GM06990 (cell line): ENCODE measurements at regions not wholly inside any gene's neighbourhood (a gene's known extent, or its start where the extent isn't known, plus 50 kb on each side); places are given as distances from the start of the nearest gene placed in this dataset.

ENCODE experiments used
- DNase-seq: peaks from one replicate; pipeline ENCODE4 v3.0.0-alpha.2; 2011; ENCODE audit not compliant: insufficient read length; ENCODE audit errors: extremely low read depth
- H3K27me3 ChIP-seq: replicated peaks from 2 replicates; pipeline ENCODE4 v1.6.0; 2011; ENCODE audit warnings: low read length; ENCODE audit not compliant: control insufficient read depth, insufficient read depth
- H3K36me3 ChIP-seq: 2 replicates; pipeline ENCODE4 v1.5.1; 2011; ENCODE audit warnings: low read length; ENCODE audit not compliant: control insufficient read depth, insufficient read depth
- H3K4me3 ChIP-seq: replicated peaks from 2 replicates; pipeline ENCODE4 v1.5.1; 2011; ENCODE audit warnings: low read depth, mild to moderate bottlenecking, control low read depth, low read length
- TF ChIP-seq, protein P1 (sequence below): IDR thresholded peaks from 2 replicates; pipeline ENCODE4 v1.5.1; 2011; ENCODE audit warnings: low read length, control low read depth, mild to moderate bottlenecking, inconsistent platforms; ENCODE audit not compliant: insufficient read depth, poor library complexity, severe bottlenecking

DNA sequence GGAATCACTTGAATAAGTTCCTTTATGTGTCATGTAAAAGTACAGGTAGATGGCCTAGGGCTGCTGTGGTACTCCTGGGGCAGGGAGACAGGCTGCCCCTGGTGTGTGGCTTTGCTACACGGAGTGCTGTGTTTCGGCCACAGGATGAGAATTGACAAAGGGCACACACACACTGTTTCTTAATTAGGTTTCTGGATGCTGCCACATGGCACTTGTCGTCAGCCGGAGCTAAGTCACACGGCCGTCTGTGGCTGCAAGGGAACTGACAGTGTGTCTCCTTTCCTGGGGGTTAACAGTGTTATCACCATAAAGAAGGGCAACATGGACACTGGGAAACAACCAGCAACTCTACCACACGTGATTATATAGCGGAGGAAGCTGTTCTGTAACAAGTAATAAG, 55.7 kb upstream of the CREB5 start:
- Histone ChIP-seq H3K36me3 (no peaks in the 10 kb centered on the region), H3K4me3 (no peak overlapping the region), H3K27me3 (peaks cover 2% of the 10 kb centered on the region)
- DNase-seq = no peak
- TF ChIP-seq, protein P1, sequence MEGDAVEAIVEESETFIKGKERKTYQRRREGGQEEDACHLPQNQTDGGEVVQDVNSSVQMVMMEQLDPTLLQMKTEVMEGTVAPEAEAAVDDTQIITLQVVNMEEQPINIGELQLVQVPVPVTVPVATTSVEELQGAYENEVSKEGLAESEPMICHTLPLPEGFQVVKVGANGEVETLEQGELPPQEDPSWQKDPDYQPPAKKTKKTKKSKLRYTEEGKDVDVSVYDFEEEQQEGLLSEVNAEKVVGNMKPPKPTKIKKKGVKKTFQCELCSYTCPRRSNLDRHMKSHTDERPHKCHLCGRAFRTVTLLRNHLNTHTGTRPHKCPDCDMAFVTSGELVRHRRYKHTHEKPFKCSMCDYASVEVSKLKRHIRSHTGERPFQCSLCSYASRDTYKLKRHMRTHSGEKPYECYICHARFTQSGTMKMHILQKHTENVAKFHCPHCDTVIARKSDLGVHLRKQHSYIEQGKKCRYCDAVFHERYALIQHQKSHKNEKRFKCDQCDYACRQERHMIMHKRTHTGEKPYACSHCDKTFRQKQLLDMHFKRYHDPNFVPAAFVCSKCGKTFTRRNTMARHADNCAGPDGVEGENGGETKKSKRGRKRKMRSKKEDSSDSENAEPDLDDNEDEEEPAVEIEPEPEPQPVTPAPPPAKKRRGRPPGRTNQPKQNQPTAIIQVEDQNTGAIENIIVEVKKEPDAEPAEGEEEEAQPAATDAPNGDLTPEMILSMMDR = no peak

DNA sequence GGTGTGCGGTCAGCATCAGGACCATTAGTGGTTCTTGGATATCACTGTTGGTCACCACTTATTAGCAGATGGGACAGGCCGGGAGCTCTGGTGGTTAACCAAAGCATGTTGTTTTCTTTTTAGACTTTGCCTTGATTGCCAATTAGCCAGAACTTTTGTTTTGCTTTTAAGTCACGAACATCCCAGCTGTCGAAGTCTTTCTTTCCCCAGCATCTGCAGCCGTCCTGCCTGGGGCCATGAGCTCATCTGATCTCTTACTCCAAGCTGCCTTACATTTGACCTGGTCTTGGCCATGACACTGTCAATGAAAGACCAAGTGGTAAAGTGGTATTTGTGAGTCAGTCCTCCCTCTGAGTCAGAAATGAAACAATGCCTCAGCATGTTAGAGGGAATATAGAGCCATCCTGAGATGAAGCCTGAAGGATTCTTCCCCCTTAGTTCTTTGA, 53.9 kb upstream of the CREB5 start:
- Histone ChIP-seq H3K4me3 (no peak overlapping the region), H3K36me3 (no peaks in the 10 kb centered on the region), H3K27me3 (peaks cover 2% of the 10 kb centered on the region)
- no peak for DNase-seq
- TF ChIP-seq, protein P1 = no peak

DNA sequence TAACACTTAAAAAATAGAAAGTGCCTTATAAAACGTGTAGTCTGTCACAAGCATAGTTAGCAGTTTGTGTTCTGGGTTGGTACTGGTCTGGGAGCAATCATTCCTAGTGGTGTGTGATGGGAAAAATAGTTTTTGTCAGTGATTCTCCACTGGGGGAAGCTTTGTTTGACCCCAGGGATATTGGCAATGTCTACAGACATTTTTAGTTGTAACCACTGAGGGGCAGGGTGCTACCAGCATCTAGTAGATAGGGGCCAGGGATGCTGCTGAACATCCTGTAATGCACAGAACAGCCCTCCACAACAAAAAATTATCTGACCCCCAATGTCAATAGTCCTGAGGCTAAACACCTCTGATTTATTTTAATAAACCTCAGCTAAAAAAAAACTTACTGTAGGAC, 51.6 kb upstream of the CREB5 start:
- TF ChIP-seq, protein P1 = no peak
- no peaks in the 10 kb centered on the region for H3K36me3 ChIP-seq
- DNase-seq = no peak
- no peak overlapping the region for H3K4me3 ChIP-seq
- peaks cover 2% of the 10 kb centered on the region for H3K27me3 ChIP-seq

DNA sequence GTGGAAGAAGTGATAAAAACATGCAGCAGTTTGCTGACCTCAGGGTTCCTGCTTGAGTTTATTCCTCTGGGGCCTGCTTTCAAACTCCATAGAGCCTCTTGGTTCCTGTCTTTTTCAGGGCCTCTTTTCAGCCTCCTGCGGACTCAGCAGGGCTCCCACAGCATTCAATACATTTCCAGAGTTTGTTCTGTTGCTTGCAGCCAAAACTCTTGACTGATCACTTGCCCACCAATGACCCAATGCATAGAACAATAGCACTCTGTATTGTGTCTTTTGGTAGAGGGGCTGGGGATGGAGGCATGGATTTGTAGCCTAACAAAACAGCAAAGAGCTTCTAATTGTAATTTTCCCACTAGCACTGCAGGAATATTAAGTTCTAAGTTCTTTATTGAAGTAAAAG, 50.8 kb upstream of the CREB5 start:
- TF ChIP-seq, protein P1 = no peak
- no peaks in the 10 kb centered on the region for H3K36me3 ChIP-seq
- H3K27me3 ChIP-seq = peaks cover 2% of the 10 kb centered on the region

DNA sequence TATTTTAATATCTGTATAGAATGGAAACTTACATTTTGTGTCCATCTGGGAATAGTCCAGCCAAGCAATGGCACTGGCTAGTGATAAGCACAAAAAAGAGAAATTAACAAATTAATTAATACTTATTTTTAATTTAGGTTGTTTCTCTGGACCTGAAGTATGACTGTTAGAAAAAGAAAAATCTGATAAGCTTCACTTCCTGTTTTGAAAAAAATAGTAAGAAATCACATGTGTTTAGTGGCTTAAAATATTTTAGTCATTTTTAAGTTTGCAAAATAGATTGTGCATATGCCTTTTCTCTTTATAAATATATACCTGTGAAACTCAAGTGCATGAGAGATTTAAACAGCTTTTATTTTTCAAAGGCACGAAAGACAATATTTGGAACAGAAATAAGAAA, 50.1 kb upstream of the CREB5 start:
- no peaks in the 10 kb centered on the region for H3K36me3 ChIP-seq
- no peak for DNase-seq
- no peak overlapping the region for H3K4me3 ChIP-seq
- peaks cover 2% of the 10 kb centered on the region for H3K27me3 ChIP-seq
- TF ChIP-seq, protein P1 = no peak

More for the DNA sequence above, 50.8 kb upstream of the CREB5 start:
- no peak for DNase-seq
- no peak overlapping the region for H3K4me3 ChIP-seq
